AG08395 (cell line): ENCODE measurements at regions not wholly inside any gene's neighbourhood (a gene's known extent, or its start where the extent isn't known, plus 50 kb on each side); places are given as distances from the start of the nearest gene placed in this dataset.

Source experiments
- DNase-seq: peaks from one replicate; pipeline ENCODE4 v3.0.0; 2012; ENCODE audit warnings: mixed read lengths, low spot score

GRCh38 chr5:29662876-29663275 lies 1530.6 kb upstream of the CDH6 start:
- DNase-seq = no peak

- no peak for DNase-seq
Measured at GRCh38 chr5:29654954-29655353, 1538.5 kb upstream of the CDH6 start.

GRCh38 chr5:29649321-29649720 lies 1544.2 kb upstream of the CDH6 start:
- no peak for DNase-seq

GRCh38 chr5:29642601-29643000 lies 1550.9 kb upstream of the CDH6 start:
- DNase-seq = no peak

- no peak for DNase-seq
Measured at GRCh38 chr5:29614206-29614605, 1579.3 kb upstream of the CDH6 start.

GRCh38 chr5:29588236-29588635 lies 1605.2 kb upstream of the CDH6 start:
- no peak for DNase-seq

GRCh38 chr5:29587832-29588231 lies 1605.7 kb upstream of the CDH6 start:
- no peak for DNase-seq

GRCh38 chr5:29568028-29568427 lies 1625.5 kb upstream of the CDH6 start:
- no peak for DNase-seq

- DNase-seq = no peak
Measured at GRCh38 chr5:29561564-29561963, 1631.9 kb upstream of the CDH6 start.

GRCh38 chr5:29550523-29550922 lies 1643.0 kb upstream of the CDH6 start:
- no peak for DNase-seq

- DNase-seq = no peak
Measured at GRCh38 chr5:29548262-29548661, 1645.2 kb upstream of the CDH6 start.

GRCh38 chr5:29547236-29547865 lies 1646.1 kb upstream of the CDH6 start:
- no peak for DNase-seq

- DNase-seq = no peak
Measured at GRCh38 chr5:29543501-29543900, 1650.0 kb upstream of the CDH6 start.

GRCh38 chr5:29524227-29524626 lies 1669.3 kb upstream of the CDH6 start:
- no peak for DNase-seq

- DNase-seq = no peak
Measured at GRCh38 chr5:29518176-29518575, 1675.3 kb upstream of the CDH6 start.

- DNase-seq = no peak
Measured at GRCh38 chr5:29516224-29516623, 1677.3 kb upstream of the CDH6 start.

- DNase-seq = no peak
Measured at GRCh38 chr5:29508131-29508530, 1685.4 kb upstream of the CDH6 start.

- no peak for DNase-seq
Measured at GRCh38 chr5:29504411-29504810, 1689.1 kb upstream of the CDH6 start.

GRCh38 chr5:29498860-29499259 lies 1694.6 kb upstream of the CDH6 start:
- DNase-seq = no peak

- DNase-seq = no peak
Measured at GRCh38 chr5:29498412-29498811, 1695.1 kb upstream of the CDH6 start.

- no peak for DNase-seq
Measured at GRCh38 chr5:29485333-29485732, 1708.2 kb upstream of the CDH6 start.

GRCh38 chr5:29469581-29469980 lies 1723.9 kb upstream of the CDH6 start:
- DNase-seq = no peak

- DNase-seq = no peak
Measured at GRCh38 chr5:29462241-29462640, 1731.2 kb upstream of the CDH6 start.

- DNase-seq = no peak
Measured at GRCh38 chr5:29460971-29461559, 1732.4 kb upstream of the CDH6 start.
